KMS-11 (cell line): ENCODE measurements at regions not wholly inside any gene's neighbourhood (a gene's known extent, or its start where the extent isn't known, plus 50 kb on each side); places are given as distances from the start of the nearest gene placed in this dataset.

Source experiments
- H2AFZ ChIP-seq: fragments of 200-600 bp; sonication (generic); 2 replicates; pipeline ENCODE4 v1.6.1; 2016; ENCODE audit warnings: antibody characterized with exemption, mixed run types, low read depth
- H3K27ac ChIP-seq: fragments of 200-600 bp; sonication (generic); 2 replicates; pipeline ENCODE4 v1.6.1; 2016; ENCODE audit warnings: mild to moderate bottlenecking, mixed run types
- H3K27me3 ChIP-seq: fragments of 200-600 bp; sonication (generic); 2 replicates; pipeline ENCODE4 v1.6.1; 2017; ENCODE audit warnings: mild to moderate bottlenecking, low read depth, mixed run types, moderate library complexity; ENCODE audit not compliant: insufficient read depth
- H3K36me3 ChIP-seq: fragments of 200-600 bp; sonication (generic); 2 replicates; pipeline ENCODE4 v1.6.1; 2017; ENCODE audit warnings: mild to moderate bottlenecking, mixed run types; ENCODE audit not compliant: insufficient read depth
- H3K4me1 ChIP-seq: fragments of 200-600 bp; sonication (generic); 2 replicates; pipeline ENCODE4 v1.6.1; 2016; ENCODE audit warnings: mild to moderate bottlenecking, low read depth, mixed run types; ENCODE audit not compliant: poor library complexity, severe bottlenecking
- H3K4me2 ChIP-seq: fragments of 200-600 bp; sonication (generic); 2 replicates; pipeline ENCODE4 v1.7.0; 2016; ENCODE audit warnings: mild to moderate bottlenecking, mixed run types
- H3K4me3 ChIP-seq: fragments of 200-600 bp; sonication (generic); IDR thresholded peaks from 2 replicates; pipeline ENCODE4 v1.6.1; 2017; ENCODE audit warnings: low read depth, low read length, mixed read lengths; ENCODE audit not compliant: insufficient read depth
- H3K79me2 ChIP-seq: fragments of 200-600 bp; sonication (generic); 2 replicates; pipeline ENCODE4 v1.6.1; 2016; ENCODE audit warnings: low read depth, mixed run types; ENCODE audit not compliant: insufficient read depth
- H3K9ac ChIP-seq: fragments of 200-600 bp; sonication (generic); 2 replicates; pipeline ENCODE4 v1.6.1; 2016; ENCODE audit warnings: mild to moderate bottlenecking, mixed run types
- H4K20me1 ChIP-seq: fragments of 200-600 bp; sonication (generic); 2 replicates; pipeline ENCODE4 v1.6.1; 2016; ENCODE audit warnings: mild to moderate bottlenecking, mixed run types; ENCODE audit not compliant: insufficient read depth
- TF ChIP-seq, protein P1 (sequence below): fragments of 200-600 bp; sonication (generic); conservative IDR thresholded peaks from 2 replicates; pipeline ENCODE4 v1.6.1; 2017; ENCODE audit warnings: low read depth, mild to moderate bottlenecking, antibody characterized with exemption, low read length, moderate library complexity, mixed read lengths

DNA sequence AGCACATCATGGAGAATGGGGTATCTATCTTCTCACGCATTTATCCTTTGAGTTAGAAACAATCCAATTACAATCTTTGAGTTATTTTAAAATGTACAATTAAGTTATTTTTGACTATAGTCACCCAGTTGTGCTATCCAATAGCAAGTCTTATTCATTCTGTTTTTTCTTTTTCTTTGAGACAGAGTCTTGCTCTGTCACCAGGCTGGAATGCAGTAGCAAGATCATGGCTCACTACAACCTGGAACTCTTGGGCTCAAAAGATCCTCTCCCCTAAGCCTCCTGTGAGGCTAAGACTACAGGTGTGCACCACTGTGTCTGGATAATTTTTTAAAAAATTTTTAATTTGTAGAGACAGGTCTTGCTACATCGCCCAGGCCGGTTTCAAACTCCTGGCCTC lies 201.5 kb upstream of the ZNF217 start:
- TF ChIP-seq, protein P1, sequence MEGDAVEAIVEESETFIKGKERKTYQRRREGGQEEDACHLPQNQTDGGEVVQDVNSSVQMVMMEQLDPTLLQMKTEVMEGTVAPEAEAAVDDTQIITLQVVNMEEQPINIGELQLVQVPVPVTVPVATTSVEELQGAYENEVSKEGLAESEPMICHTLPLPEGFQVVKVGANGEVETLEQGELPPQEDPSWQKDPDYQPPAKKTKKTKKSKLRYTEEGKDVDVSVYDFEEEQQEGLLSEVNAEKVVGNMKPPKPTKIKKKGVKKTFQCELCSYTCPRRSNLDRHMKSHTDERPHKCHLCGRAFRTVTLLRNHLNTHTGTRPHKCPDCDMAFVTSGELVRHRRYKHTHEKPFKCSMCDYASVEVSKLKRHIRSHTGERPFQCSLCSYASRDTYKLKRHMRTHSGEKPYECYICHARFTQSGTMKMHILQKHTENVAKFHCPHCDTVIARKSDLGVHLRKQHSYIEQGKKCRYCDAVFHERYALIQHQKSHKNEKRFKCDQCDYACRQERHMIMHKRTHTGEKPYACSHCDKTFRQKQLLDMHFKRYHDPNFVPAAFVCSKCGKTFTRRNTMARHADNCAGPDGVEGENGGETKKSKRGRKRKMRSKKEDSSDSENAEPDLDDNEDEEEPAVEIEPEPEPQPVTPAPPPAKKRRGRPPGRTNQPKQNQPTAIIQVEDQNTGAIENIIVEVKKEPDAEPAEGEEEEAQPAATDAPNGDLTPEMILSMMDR = no peak
- H3K27ac ChIP-seq = no peak overlapping the region
- H3K4me3 ChIP-seq = no peak overlapping the region
- H3K4me1 ChIP-seq = no peaks in the 10 kb centered on the region
- H4K20me1 ChIP-seq = no peaks in the 10 kb centered on the region
- H3K36me3 ChIP-seq = no peaks in the 10 kb centered on the region
- no peak overlapping the region for H3K4me2 ChIP-seq
- H3K27me3 ChIP-seq = no peaks in the 10 kb centered on the region
- no peaks in the 10 kb centered on the region for H3K79me2 ChIP-seq
- H3K9ac ChIP-seq = no peak overlapping the region
- H2AFZ ChIP-seq = no peak overlapping the region

DNA sequence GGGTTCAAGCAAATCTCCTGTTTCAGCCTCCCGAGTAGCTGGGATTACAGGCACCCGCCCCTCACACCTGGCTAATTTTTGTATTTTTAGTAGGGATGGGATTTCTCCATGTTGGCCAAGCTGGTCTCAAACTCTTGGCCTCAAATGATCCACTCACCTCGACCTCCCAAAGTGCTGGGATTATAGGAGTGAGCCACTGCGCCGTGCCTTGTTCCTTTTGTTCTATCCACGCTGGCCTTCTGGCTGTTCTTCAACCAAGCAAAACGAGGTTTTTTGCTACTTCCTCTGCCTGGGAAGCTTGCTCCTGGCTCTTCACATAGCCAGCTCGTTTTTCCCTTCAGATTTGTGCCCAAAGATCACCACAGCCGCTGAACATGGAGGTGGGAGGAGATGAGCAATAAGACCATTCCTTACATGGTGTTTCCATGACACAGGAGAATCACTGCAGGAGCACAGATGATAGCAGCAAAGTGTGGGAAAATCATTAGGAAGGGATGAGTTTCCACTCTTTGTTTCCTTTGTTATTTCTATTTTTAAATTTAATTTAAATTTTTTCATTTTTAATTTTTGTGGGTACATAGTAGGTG lies 201.0 kb upstream of the ZNF217 start:
- no peaks in the 10 kb centered on the region for H3K4me1 ChIP-seq
- no peaks in the 10 kb centered on the region for H3K79me2 ChIP-seq
- TF ChIP-seq, protein P1 = no peak
- no peaks in the 10 kb centered on the region for H3K36me3 ChIP-seq
- no peak overlapping the region for H3K4me3 ChIP-seq
- no peaks in the 10 kb centered on the region for H3K27me3 ChIP-seq
- no peak overlapping the region for H3K9ac ChIP-seq
- H2AFZ ChIP-seq = no peak overlapping the region
- H3K27ac ChIP-seq = no peak overlapping the region
- no peaks in the 10 kb centered on the region for H4K20me1 ChIP-seq
- no peak overlapping the region for H3K4me2 ChIP-seq

DNA sequence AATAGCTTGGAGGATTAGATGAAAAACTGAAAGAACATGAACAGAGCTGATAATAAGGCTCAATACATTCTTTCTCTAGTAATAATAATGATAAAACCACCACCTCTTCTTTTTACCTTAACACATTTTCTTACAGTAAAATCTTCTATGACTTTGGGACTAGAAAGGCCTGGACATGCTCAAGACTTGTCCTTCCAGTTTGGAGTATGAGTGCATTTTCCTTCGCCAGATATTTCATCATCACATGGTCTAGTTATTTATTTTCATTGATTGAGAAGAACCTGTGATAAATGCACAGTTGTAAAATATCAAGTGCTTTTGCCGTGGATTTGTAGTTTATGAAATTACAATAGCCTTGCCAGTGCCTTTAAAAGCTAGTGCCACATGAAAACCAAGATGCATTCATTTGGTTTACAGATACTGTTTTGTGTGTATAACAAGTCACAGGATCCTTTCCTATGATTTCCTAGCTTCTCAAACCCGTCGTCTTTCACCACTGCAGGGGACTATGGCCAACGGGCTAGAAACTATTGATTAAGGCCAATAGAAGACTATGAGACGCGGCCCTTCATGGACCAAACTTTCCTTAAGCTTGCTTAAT lies 200.2 kb upstream of the ZNF217 start:
- no peaks in the 10 kb centered on the region for H3K79me2 ChIP-seq
- no peaks in the 10 kb centered on the region for H3K27me3 ChIP-seq
- no peak overlapping the region for H3K4me3 ChIP-seq
- no peak overlapping the region for H2AFZ ChIP-seq
- H3K27ac ChIP-seq = no peak overlapping the region
- no peak overlapping the region for H3K9ac ChIP-seq
- H3K4me2 ChIP-seq = no peak overlapping the region
- H4K20me1 ChIP-seq = no peaks in the 10 kb centered on the region
- no peaks in the 10 kb centered on the region for H3K4me1 ChIP-seq
- no peaks in the 10 kb centered on the region for H3K36me3 ChIP-seq
- TF ChIP-seq, protein P1 = no peak

DNA sequence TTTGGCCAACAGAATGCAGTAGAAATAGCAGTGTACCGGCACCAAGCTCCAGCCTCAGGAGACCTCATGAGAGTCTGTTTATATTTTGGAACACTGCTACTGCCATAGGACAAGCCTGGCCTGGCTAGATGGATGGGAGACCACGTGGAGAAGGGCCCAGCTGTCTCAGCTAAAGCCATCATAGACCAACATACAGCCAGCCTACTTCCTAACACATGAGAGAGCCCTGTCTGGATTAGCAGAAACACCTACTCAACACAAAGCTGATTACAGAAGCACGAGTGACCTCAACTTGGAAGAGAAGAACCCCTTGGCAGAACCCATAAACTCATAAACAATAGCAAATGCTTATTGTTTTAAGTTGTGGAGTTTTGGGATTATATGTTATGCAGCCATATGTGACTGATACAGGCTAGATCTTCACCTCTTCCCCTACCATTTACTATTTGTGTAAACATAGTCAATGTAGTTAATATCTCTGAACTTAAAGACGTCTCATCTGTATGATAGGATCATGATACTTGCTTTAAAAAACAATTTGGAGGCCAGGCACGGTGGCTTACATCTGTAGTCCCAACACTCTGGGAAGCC lies 199.4 kb upstream of the ZNF217 start:
- Histone ChIP-seq H3K4me3 (no peak overlapping the region), H2AFZ (no peak overlapping the region), H3K27me3 (no peaks in the 10 kb centered on the region), H3K9ac (no peak overlapping the region), H3K36me3 (no peaks in the 10 kb centered on the region), H3K4me1 (no peaks in the 10 kb centered on the region), H3K4me2 (no peak overlapping the region), H3K79me2 (no peaks in the 10 kb centered on the region), H4K20me1 (no peaks in the 10 kb centered on the region), H3K27ac (no peak overlapping the region)
- TF ChIP-seq, protein P1 = no peak
